ENCODE measurements at regions not wholly inside any gene's neighbourhood (a gene's known extent, or its start where the extent isn't known, plus 50 kb on each side); places are given as distances from the start of the nearest gene placed in this dataset.

DNA sequence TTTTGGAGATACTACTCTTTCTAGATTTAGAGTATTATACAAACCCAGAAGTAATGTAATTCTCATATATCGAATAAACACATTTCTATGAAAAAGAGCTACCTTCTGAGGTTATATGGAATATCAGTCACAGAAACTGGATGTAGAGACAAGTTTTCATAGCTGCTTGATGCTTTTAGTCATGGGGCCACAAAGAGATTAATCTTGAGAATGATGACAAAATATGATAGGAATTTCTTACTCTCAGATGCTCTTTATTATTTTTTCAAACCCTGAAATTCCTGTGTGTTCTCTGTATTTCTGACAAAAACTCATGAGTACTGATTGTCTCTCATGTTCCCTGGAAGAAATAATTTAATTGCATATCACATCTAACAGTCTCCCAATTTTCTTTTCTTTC, 662.5 kb downstream of the RAPGEF2 start:
- Histone ChIP-seq H3K36me3 (ENCODE audit: control insufficient read depth, insufficient read depth, low read length) (no peaks in the 10 kb centered on the region), H3K27me3 (ENCODE audit: control insufficient read depth, insufficient read depth, low read length) (no peaks in the 10 kb centered on the region), H3K4me1 (ENCODE audit: control insufficient read depth, insufficient read depth, low read length) (no peaks in the 10 kb centered on the region), H3K4me3 (ENCODE audit: low read length) (no peak overlapping the region), H3K27ac (ENCODE audit: low read length) (no peak overlapping the region), H3K9me3 (ENCODE audit: control insufficient read depth, insufficient read depth, low read length) (no peaks in the 10 kb centered on the region)
- no peak for DNase-seq (ENCODE audit: low read depth, low spot score)
- WGBS (ENCODE audit: insufficient coverage, insufficient read length): no CpG with 5 or more reads among the region's 1 CpG

DNA sequence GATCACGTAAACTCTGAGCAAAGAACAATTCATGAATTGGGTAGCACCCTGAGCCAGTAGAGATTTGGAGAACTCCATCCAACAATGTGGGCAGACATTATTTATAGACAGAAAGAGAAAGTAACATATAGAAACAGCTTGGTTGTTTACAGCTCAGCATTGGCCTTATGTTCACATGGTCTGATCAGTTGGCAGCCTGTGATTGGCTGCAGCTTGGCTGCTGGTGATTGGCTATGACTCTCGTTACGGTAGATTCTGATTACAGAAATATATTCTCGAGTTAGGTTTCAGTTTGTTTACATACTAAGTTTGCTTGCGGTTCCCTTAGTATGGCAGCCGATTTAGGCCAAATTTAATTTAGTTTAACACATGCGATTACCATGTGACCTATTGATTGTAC, 663.4 kb downstream of the RAPGEF2 start:
- no peak overlapping the region for H3K27ac ChIP-seq (ENCODE audit: low read length)
- no peaks in the 10 kb centered on the region for H3K27me3 ChIP-seq (ENCODE audit: control insufficient read depth, insufficient read depth, low read length)
- no peak for DNase-seq (ENCODE audit: low read depth, low spot score)
- no peaks in the 10 kb centered on the region for H3K9me3 ChIP-seq (ENCODE audit: control insufficient read depth, insufficient read depth, low read length)
- no peak overlapping the region for H3K4me3 ChIP-seq (ENCODE audit: low read length)
- no CpG with 5 or more reads among the region's 7 CpGs for WGBS (ENCODE audit: insufficient coverage, insufficient read length)
- no peaks in the 10 kb centered on the region for H3K4me1 ChIP-seq (ENCODE audit: control insufficient read depth, insufficient read depth, low read length)
- H3K36me3 ChIP-seq (ENCODE audit: control insufficient read depth, insufficient read depth, low read length): no peaks in the 10 kb centered on the region

DNA sequence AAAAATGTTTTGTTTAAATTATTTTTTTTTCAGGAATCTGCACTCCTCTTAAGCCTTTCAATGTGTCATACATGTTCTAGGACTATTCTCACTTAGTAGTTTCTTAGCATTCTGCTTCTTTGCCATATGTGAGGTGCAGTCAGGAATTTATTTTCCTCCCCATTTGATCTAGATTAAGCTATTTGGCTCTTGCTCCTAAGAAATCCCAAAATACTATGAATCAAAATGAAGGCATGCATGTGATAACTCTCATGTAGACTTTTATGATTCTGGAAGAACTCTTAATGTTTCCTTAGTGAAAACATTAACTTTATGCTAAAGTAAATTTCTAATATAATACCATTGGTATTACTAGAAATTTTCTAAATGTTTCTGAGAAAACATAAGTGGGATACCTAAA, 664.5 kb downstream of the RAPGEF2 start:
- H3K4me3 ChIP-seq (ENCODE audit: low read length): no peak overlapping the region
- no peaks in the 10 kb centered on the region for H3K36me3 ChIP-seq (ENCODE audit: control insufficient read depth, insufficient read depth, low read length)
- DNase-seq (ENCODE audit: low read depth, low spot score): no peak
- H3K4me1 ChIP-seq (ENCODE audit: control insufficient read depth, insufficient read depth, low read length): no peaks in the 10 kb centered on the region
- no peaks in the 10 kb centered on the region for H3K27me3 ChIP-seq (ENCODE audit: control insufficient read depth, insufficient read depth, low read length)
- H3K27ac ChIP-seq (ENCODE audit: low read length): no peak overlapping the region
- no peaks in the 10 kb centered on the region for H3K9me3 ChIP-seq (ENCODE audit: control insufficient read depth, insufficient read depth, low read length)

DNA sequence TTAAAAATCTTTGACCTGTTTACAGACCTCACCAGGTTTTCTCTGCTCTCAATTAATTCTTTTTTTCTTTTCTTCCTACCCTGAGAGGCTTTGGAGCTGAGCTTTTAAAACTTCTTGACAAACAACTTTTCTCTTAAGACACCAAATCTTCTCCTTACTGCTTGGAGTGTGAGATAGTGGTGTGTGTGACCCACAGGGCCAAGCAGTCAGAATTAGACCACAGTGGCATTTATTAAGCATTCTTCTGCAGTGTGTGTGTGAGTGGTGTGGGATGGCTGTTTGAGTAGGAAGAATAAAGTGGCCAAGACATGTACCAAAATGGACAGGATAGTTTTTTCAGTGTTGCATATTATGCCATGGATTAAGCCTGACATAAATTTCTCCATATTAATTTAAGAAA, 665.1 kb downstream of the RAPGEF2 start:
- H3K27ac ChIP-seq (ENCODE audit: low read length): no peak overlapping the region
- H3K27me3 ChIP-seq (ENCODE audit: control insufficient read depth, insufficient read depth, low read length): no peaks in the 10 kb centered on the region
- no peaks in the 10 kb centered on the region for H3K36me3 ChIP-seq (ENCODE audit: control insufficient read depth, insufficient read depth, low read length)
- no peak overlapping the region for H3K4me3 ChIP-seq (ENCODE audit: low read length)
- no peaks in the 10 kb centered on the region for H3K9me3 ChIP-seq (ENCODE audit: control insufficient read depth, insufficient read depth, low read length)
- H3K4me1 ChIP-seq (ENCODE audit: control insufficient read depth, insufficient read depth, low read length): no peaks in the 10 kb centered on the region
- no peak for DNase-seq (ENCODE audit: low read depth, low spot score)

DNA sequence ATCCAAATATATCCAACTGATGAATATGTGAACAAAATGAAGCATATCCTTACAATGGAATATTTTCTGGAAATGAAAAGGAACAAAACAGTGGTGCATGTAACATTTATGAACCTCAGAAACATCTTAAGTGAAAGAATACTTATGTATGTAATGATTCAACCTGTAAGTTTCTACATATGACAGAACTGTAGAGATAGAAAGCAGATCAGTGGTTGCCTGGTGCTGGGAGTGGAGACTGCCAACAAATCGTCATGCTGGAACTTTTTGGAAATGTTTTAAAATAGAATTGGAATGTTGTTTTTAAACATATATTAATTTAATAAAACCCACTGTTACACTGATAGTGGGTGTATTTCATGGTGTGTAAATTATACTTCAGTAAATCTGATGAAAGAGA, 667.5 kb downstream of the RAPGEF2 start:
- no peaks in the 10 kb centered on the region for H3K36me3 ChIP-seq (ENCODE audit: control insufficient read depth, insufficient read depth, low read length)
- WGBS (ENCODE audit: insufficient coverage, insufficient read length): no CpG with 5 or more reads among the region's 1 CpG
- no peaks in the 10 kb centered on the region for H3K27me3 ChIP-seq (ENCODE audit: control insufficient read depth, insufficient read depth, low read length)
- no peak overlapping the region for H3K4me3 ChIP-seq (ENCODE audit: low read length)
- no peak for DNase-seq (ENCODE audit: low read depth, low spot score)
- H3K27ac ChIP-seq (ENCODE audit: low read length): no peak overlapping the region
- H3K4me1 ChIP-seq (ENCODE audit: control insufficient read depth, insufficient read depth, low read length): no peaks in the 10 kb centered on the region
- no peaks in the 10 kb centered on the region for H3K9me3 ChIP-seq (ENCODE audit: control insufficient read depth, insufficient read depth, low read length)

DNA sequence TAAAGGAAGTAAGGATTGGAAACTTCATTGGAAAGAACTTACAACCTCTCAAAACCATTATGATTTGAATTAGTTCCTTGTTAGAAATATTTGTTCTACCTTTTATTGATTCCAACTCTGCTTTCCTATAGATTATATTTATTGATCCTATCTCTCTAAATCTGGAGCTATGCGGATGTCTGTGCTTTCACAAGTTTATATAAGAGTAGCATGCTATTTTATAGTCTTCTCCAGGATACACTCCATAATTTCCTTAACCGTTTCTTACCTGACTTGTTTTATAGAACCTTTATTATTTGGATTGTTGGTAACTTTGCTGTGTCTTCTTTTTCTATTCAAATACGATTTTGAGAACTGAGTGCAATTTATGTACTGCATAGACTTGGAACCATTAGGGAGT, 668.1 kb downstream of the RAPGEF2 start:
- Histone ChIP-seq H3K9me3 (ENCODE audit: control insufficient read depth, insufficient read depth, low read length) (no peaks in the 10 kb centered on the region), H3K4me1 (ENCODE audit: control insufficient read depth, insufficient read depth, low read length) (no peaks in the 10 kb centered on the region), H3K4me3 (ENCODE audit: low read length) (no peak overlapping the region), H3K36me3 (ENCODE audit: control insufficient read depth, insufficient read depth, low read length) (no peaks in the 10 kb centered on the region), H3K27ac (ENCODE audit: low read length) (no peak overlapping the region), H3K27me3 (ENCODE audit: control insufficient read depth, insufficient read depth, low read length) (no peaks in the 10 kb centered on the region)
- DNase-seq (ENCODE audit: low read depth, low spot score): no peak
- no CpG with 5 or more reads among the region's 3 CpGs for WGBS (ENCODE audit: insufficient coverage, insufficient read length)

DNA sequence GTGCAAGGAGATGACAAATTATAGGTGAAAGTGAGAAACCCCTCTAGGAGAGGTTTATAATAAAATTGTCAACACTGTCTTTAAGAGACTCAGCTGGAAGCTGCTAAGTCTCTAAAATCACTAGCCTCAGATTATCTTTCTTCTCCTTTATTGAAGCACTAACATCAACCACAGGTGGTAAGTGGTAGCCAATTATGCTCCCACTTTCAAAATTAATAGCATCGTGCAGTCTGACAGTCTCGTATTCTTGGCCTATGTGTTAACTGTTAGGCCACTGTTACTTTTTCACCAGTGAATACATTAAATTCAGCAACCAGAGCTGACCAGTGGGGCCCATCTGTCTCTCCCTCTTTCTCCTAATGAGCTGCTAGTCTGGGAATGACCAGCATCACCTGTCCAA, 674.1 kb downstream of the RAPGEF2 start:
- WGBS (ENCODE audit: insufficient coverage, insufficient read length): no CpG with 5 or more reads among the region's 2 CpGs
- Histone ChIP-seq H3K4me3 (ENCODE audit: low read length) (no peak overlapping the region), H3K27ac (ENCODE audit: low read length) (no peak overlapping the region), H3K27me3 (ENCODE audit: control insufficient read depth, insufficient read depth, low read length) (no peaks in the 10 kb centered on the region), H3K4me1 (ENCODE audit: control insufficient read depth, insufficient read depth, low read length) (no peaks in the 10 kb centered on the region), H3K36me3 (ENCODE audit: control insufficient read depth, insufficient read depth, low read length) (no peaks in the 10 kb centered on the region), H3K9me3 (ENCODE audit: control insufficient read depth, insufficient read depth, low read length) (no peaks in the 10 kb centered on the region)
- DNase-seq (ENCODE audit: low read depth, low spot score): no peak

DNA sequence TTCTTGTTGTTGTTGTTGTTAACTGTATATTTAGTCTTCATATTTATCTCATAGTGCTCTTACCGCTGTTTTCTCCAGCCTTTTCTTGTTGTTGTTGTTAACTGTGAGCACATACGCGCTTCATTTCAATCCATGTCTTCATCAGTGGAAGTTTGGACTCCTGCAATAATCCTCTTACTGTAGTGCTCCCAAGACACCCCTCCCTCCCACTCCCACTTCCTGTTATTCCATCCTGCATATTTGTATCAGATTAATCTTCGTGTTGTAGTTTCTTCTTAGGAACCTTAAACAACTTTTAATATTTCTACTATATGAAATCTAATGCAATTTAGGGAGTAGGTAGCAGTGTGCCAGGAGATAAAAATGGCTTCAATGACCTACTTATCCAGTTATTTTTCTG, 674.8 kb downstream of the RAPGEF2 start:
- H3K4me1 ChIP-seq (ENCODE audit: control insufficient read depth, insufficient read depth, low read length): no peaks in the 10 kb centered on the region
- H3K4me3 ChIP-seq (ENCODE audit: low read length): no peak overlapping the region
- WGBS (ENCODE audit: insufficient coverage, insufficient read length): no CpG with 5 or more reads among the region's 4 CpGs
- H3K27ac ChIP-seq (ENCODE audit: low read length): no peak overlapping the region
- no peaks in the 10 kb centered on the region for H3K9me3 ChIP-seq (ENCODE audit: control insufficient read depth, insufficient read depth, low read length)
- no peaks in the 10 kb centered on the region for H3K27me3 ChIP-seq (ENCODE audit: control insufficient read depth, insufficient read depth, low read length)
- no peaks in the 10 kb centered on the region for H3K36me3 ChIP-seq (ENCODE audit: control insufficient read depth, insufficient read depth, low read length)
- no peak for DNase-seq (ENCODE audit: low read depth, low spot score)

DNA sequence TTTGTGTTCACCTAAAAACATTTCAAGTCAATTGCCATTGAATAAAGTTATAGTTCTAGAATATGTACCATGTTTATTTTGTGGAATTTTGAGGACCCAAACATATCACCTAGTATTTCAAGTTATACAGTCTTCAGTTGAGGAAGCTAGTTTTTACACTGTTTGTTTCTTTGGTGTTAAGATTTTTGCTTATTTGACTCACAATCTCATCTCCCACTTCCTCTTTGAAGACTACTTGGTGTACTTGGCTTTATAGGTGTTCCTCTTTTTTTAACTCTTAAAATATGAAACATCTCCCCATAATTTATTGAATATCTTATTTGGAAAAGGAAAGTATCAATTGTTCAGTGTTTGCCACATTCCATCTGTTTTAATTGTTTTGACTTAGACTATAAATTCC, 675.4 kb downstream of the RAPGEF2 start:
- no peak for DNase-seq (ENCODE audit: low read depth, low spot score)

DNA sequence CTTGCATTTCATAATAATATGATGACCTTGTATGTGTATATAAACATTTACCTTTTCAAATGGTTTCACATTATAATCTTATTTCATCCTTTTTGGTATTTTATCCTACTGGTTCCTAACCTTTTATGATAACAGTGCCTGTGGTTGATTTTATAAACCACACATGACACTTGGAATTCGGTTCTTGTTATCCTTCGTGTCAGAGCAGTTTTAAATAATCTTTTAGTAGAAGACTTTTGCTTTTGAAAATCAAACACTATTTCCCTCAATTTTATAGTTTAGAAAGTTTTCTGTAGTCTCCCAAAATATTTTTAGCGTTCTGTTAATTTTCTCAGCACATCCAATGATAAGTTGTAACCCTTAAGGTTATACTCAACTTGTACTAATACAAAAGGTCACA, 676.8 kb downstream of the RAPGEF2 start:
- Histone ChIP-seq H3K4me3 (ENCODE audit: low read length) (no peak overlapping the region), H3K27me3 (ENCODE audit: control insufficient read depth, insufficient read depth, low read length) (no peaks in the 10 kb centered on the region), H3K27ac (ENCODE audit: low read length) (no peak overlapping the region), H3K36me3 (ENCODE audit: control insufficient read depth, insufficient read depth, low read length) (no peaks in the 10 kb centered on the region), H3K9me3 (ENCODE audit: control insufficient read depth, insufficient read depth, low read length) (no peaks in the 10 kb centered on the region), H3K4me1 (ENCODE audit: control insufficient read depth, insufficient read depth, low read length) (no peaks in the 10 kb centered on the region)
- no CpG with 5 or more reads among the region's 3 CpGs for WGBS (ENCODE audit: insufficient coverage, insufficient read length)
- no peak for DNase-seq (ENCODE audit: low read depth, low spot score)

More for the DNA sequence above, 675.4 kb downstream of the RAPGEF2 start:
- Histone ChIP-seq H3K9me3 (ENCODE audit: control insufficient read depth, insufficient read depth, low read length) (no peaks in the 10 kb centered on the region), H3K4me1 (ENCODE audit: control insufficient read depth, insufficient read depth, low read length) (no peaks in the 10 kb centered on the region), H3K27ac (ENCODE audit: low read length) (no peak overlapping the region), H3K36me3 (ENCODE audit: control insufficient read depth, insufficient read depth, low read length) (no peaks in the 10 kb centered on the region), H3K27me3 (ENCODE audit: control insufficient read depth, insufficient read depth, low read length) (no peaks in the 10 kb centered on the region), H3K4me3 (ENCODE audit: low read length) (no peak overlapping the region)

DNA sequence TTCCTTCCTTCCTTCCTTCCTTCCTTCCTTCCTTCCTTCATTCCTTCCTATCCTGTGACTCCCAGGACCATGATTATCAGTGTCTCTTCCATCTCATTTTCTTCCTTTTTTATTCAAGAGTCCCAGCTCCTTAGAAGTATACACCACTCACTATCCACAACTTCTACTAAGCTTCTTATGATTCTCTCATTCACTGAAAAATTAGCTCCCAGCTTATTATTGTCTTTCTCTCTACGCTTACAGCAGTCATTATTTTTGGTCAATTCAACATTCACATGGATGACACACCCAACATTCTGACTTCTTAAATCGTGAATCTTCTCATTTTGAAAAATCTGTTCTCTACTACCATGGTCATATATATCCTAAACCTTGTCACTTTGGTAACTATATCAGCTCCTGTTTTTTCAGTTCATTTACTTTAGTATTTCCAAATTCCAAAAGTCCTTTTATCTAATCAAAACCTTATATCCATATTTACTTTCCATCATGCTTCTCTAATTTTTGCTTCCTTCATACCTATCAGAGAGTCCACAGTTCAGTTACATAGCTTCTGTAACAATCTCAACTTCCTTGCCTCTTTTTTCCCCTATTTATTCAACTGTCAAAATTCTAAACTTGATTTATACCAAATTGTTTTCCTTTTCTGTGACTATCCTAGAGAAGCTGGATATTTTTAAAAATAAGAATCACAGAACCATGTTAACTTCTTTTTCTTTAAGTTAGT, 677.5 kb downstream of the RAPGEF2 start:
- DNase-seq (ENCODE audit: low read depth, low spot score): no peak
- H3K4me3 ChIP-seq (ENCODE audit: low read length): no peak overlapping the region
- WGBS (ENCODE audit: insufficient coverage, insufficient read length): no CpG with 5 or more reads among the region's 2 CpGs
- H3K4me1 ChIP-seq (ENCODE audit: control insufficient read depth, insufficient read depth, low read length): no peaks in the 10 kb centered on the region
- H3K27ac ChIP-seq (ENCODE audit: low read length): no peak overlapping the region
- H3K27me3 ChIP-seq (ENCODE audit: control insufficient read depth, insufficient read depth, low read length): no peaks in the 10 kb centered on the region
- no peaks in the 10 kb centered on the region for H3K36me3 ChIP-seq (ENCODE audit: control insufficient read depth, insufficient read depth, low read length)
- H3K9me3 ChIP-seq (ENCODE audit: control insufficient read depth, insufficient read depth, low read length): no peaks in the 10 kb centered on the region

Data from iPS DF 6.9 (cell line).